A549 (cell line): ENCODE measurements at regions not wholly inside any gene's neighbourhood (a gene's known extent, or its start where the extent isn't known, plus 50 kb on each side); places are given as distances from the start of the nearest gene placed in this dataset.

Source experiments
- CEBPB ChIP-seq, 2 experiments: fragments of >200 bp in 1 of 2; sonication (Bioruptor Twin) in 1 of 2; formaldehyde crosslinking in 1 of 2; IDR thresholded peaks; 2 replicates each; pipeline ENCODE4 v1.6.1; 2012 to 2016
- CTCF ChIP-seq: fragments of >200 bp; sonication (Bioruptor Twin); formaldehyde crosslinking; IDR thresholded peaks from 3 replicates; pipeline ENCODE4 v1.5.1; 2016
- EP300 ChIP-seq, 2 experiments: fragments of >200 bp; sonication (Bioruptor Twin); formaldehyde crosslinking; IDR thresholded peaks; 2 replicates in 1 of 2; 3 replicates in 1 of 2; pipeline ENCODE4 v1.6.1; 2016 to 2017
- FOSL2 ChIP-seq, 2 experiments: fragments of 450-650 bp in 1 of 2; fragments of >200 bp in 1 of 2; sonication (Bioruptor Twin) in 1 of 2; formaldehyde crosslinking; IDR thresholded peaks; 2 replicates each; pipeline versions ENCODE4 v1.5.0 to v1.6.1; 2016 to 2020; ENCODE audit warnings: mild to moderate bottlenecking in 1 of 2, moderate library complexity in 1 of 2
- JUNB ChIP-seq: fragments of >200 bp; sonication (Bioruptor Twin); formaldehyde crosslinking; IDR thresholded peaks from 2 replicates; pipeline ENCODE4 v1.6.1; 2016
- KDM1A ChIP-seq: fragments of 200-600 bp; sonication (generic); IDR thresholded peaks from 2 replicates; pipeline ENCODE4 v1.6.1; 2016; ENCODE audit warnings: low read depth, mild to moderate bottlenecking
- MAFK ChIP-seq: fragments of 450-650 bp; IDR thresholded peaks from 2 replicates; pipeline ENCODE4 v1.6.1; 2014; ENCODE audit not compliant: partially characterized antibody
- NR3C1 ChIP-seq: fragments of >200 bp; sonication (Bioruptor Twin); formaldehyde crosslinking; IDR thresholded peaks from 3 replicates; pipeline ENCODE4 v1.6.1; 2017
- POLR2A ChIP-seq: IDR thresholded peaks from 2 replicates; pipeline ENCODE4 v1.6.1; 2012; ENCODE audit warnings: mild to moderate bottlenecking, low read length
- RCOR1 ChIP-seq: fragments of 150-350 bp; IDR thresholded peaks from 2 replicates; pipeline ENCODE4 v1.6.1; 2014; ENCODE audit warnings: antibody characterized with exemption, low read length, low read depth
- RFX5 ChIP-seq: fragments of 450-650 bp; IDR thresholded peaks from 2 replicates; pipeline ENCODE4 v1.7.1; 2014; ENCODE audit warnings: antibody characterized with exemption, mild to moderate bottlenecking, moderate library complexity
- RNF2 ChIP-seq: fragments of 200-600 bp; sonication (generic); IDR thresholded peaks from 2 replicates; pipeline ENCODE4 v1.6.1; 2016; ENCODE audit warnings: low read depth, mild to moderate bottlenecking, antibody characterized with exemption, moderate library complexity, borderline replicate concordance
- USF2 ChIP-seq: fragments of 450-650 bp; IDR thresholded peaks from 2 replicates; pipeline ENCODE4 v1.6.1; 2014; ENCODE audit warnings: antibody characterized with exemption
- TF ChIP-seq, protein P1 (sequence below): fragments of 200-600 bp; sonication (generic); IDR thresholded peaks from 2 replicates; pipeline ENCODE4 v1.6.1; 2016; ENCODE audit warnings: antibody characterized with exemption, mild to moderate bottlenecking, moderate library complexity

- TF ChIP-seq EP300 (IDR thresholded peaks at IDR 0.05) (no peak), CTCF (no peak), KDM1A (no peak), FOSL2 (IDR thresholded peaks at IDR 0.05) (no peak), FOSL2 (CRISPR knock-in tag; IDR thresholded peaks at IDR 0.05) (no peak), USF2 (no peak), RFX5 (no peak), RCOR1 (no peak), CEBPB (IDR thresholded peaks at IDR 0.05) (no peak), POLR2A (no peak), MAFK (no peak), NR3C1 (no peak), RNF2 (no peak), JUNB (no peak)
- TF ChIP-seq, protein P1, sequence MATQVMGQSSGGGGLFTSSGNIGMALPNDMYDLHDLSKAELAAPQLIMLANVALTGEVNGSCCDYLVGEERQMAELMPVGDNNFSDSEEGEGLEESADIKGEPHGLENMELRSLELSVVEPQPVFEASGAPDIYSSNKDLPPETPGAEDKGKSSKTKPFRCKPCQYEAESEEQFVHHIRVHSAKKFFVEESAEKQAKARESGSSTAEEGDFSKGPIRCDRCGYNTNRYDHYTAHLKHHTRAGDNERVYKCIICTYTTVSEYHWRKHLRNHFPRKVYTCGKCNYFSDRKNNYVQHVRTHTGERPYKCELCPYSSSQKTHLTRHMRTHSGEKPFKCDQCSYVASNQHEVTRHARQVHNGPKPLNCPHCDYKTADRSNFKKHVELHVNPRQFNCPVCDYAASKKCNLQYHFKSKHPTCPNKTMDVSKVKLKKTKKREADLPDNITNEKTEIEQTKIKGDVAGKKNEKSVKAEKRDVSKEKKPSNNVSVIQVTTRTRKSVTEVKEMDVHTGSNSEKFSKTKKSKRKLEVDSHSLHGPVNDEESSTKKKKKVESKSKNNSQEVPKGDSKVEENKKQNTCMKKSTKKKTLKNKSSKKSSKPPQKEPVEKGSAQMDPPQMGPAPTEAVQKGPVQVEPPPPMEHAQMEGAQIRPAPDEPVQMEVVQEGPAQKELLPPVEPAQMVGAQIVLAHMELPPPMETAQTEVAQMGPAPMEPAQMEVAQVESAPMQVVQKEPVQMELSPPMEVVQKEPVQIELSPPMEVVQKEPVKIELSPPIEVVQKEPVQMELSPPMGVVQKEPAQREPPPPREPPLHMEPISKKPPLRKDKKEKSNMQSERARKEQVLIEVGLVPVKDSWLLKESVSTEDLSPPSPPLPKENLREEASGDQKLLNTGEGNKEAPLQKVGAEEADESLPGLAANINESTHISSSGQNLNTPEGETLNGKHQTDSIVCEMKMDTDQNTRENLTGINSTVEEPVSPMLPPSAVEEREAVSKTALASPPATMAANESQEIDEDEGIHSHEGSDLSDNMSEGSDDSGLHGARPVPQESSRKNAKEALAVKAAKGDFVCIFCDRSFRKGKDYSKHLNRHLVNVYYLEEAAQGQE = no peak
Observed at GRCh38 chr14:88935083-88935482, 110.6 kb downstream of the TTC8 start.
